ENCODE measurements at regions not wholly inside any gene's neighbourhood (a gene's known extent, or its start where the extent isn't known, plus 50 kb on each side); places are given as distances from the start of the nearest gene placed in this dataset.

GRCh38 chr14:76323331-76324050 lies 52.4 kb upstream of the ESRRB start:
- DNase-seq (ENCODE audit: low spot score): no peak

GRCh38 chr14:76324133-76324532 lies 51.8 kb upstream of the ESRRB start:
- TF ChIP-seq CTCF (IDR thresholded peaks at IDR 0.05): no peak
- DNase-seq (ENCODE audit: low spot score) (no peak), ATAC-seq (ENCODE audit: low FRiP score) (no peak)

More at GRCh38 chr14:76323331-76324050, 52.4 kb upstream of the ESRRB start:
- TF ChIP-seq CTCF (IDR thresholded peaks at IDR 0.05): no peak
- no peak for ATAC-seq (ENCODE audit: low FRiP score)

Measured in omental fat pad (tissue), 3 donors.